A673 (cell line): ENCODE measurements at regions not wholly inside any gene's neighbourhood (a gene's known extent, or its start where the extent isn't known, plus 50 kb on each side); places are given as distances from the start of the nearest gene placed in this dataset.

ENCODE experiments used
- BruUV-seq: library from RNA; stranded (reverse); fragments of 400-500 nt; replicated peaks from 2 replicates; lab custom pipeline; 2021; lab: Mats Ljungman, UMichigan
- CTCF ChIA-PET: fragments of 300-600 bp; sonication (Branson Sonifier 250); formaldehyde crosslinking; loops from one replicate; lab custom pipeline; 2022; ENCODE audit warnings: antibody characterized with exemption; lab: Charles Lee
- POLR2A ChIA-PET: fragments of 300-600 bp; sonication (Branson Sonifier 250); formaldehyde crosslinking; loops from one replicate; lab custom pipeline; 2022; ENCODE audit warnings: antibody characterized with exemption; ENCODE audit not compliant: low non-redundant PET; lab: Charles Lee
- DNase-seq: peaks from one replicate; pipeline ENCODE4 v3.0.0-alpha.2; 2015; ENCODE audit warnings: low spot score
- H3K27ac ChIP-seq: fragments of 200-600 bp; sonication (generic); 2 replicates; pipeline ENCODE4 v1.5.1; 2016; ENCODE audit warnings: mixed run types, low read depth, mild to moderate bottlenecking, mixed read lengths, antibody characterized with exemption, low read length; ENCODE audit not compliant: poor library complexity, severe bottlenecking
- H3K27me3 ChIP-seq: fragments of 200-600 bp; sonication (generic); replicated peaks from 2 replicates; pipeline ENCODE4 v1.6.1; 2017; ENCODE audit warnings: mixed run types, low read depth, mild to moderate bottlenecking, mixed read lengths, antibody characterized with exemption, low read length; ENCODE audit not compliant: insufficient read depth, poor library complexity
- H3K36me3 ChIP-seq: fragments of 200-600 bp; sonication (generic); 2 replicates; pipeline ENCODE4 v1.6.1; 2016; ENCODE audit warnings: mixed run types, mild to moderate bottlenecking, mixed read lengths, antibody characterized with exemption, low read length; ENCODE audit not compliant: insufficient read depth, poor library complexity, severe bottlenecking
- H3K4me1 ChIP-seq: fragments of 200-600 bp; sonication (generic); 2 replicates; pipeline ENCODE4 v1.6.1; 2017; ENCODE audit warnings: mixed run types, mild to moderate bottlenecking, mixed read lengths, antibody characterized with exemption, low read length; ENCODE audit not compliant: insufficient read depth, poor library complexity, severe bottlenecking
- H3K4me3 ChIP-seq: fragments of 200-600 bp; sonication (generic); 2 replicates; pipeline ENCODE4 v1.5.1; 2016; ENCODE audit warnings: low read depth, mixed run types, mild to moderate bottlenecking, mixed read lengths, low read length; ENCODE audit not compliant: poor library complexity, severe bottlenecking
- H3K9me3 ChIP-seq: fragments of 200-600 bp; sonication (generic); 2 replicates; pipeline ENCODE4 v1.6.1; 2016; ENCODE audit warnings: mixed run types, low read depth, mild to moderate bottlenecking, mixed read lengths, antibody characterized with exemption, low read length; ENCODE audit not compliant: poor library complexity, severe bottlenecking
- CTCF ChIP-seq: fragments of 300-800, 200-600 bp; sonication (generic); conservative IDR thresholded peaks from 2 replicates; pipeline ENCODE4 v1.5.1; 2017; ENCODE audit warnings: low read depth, mild to moderate bottlenecking, antibody characterized with exemption, low read length, moderate library complexity, mixed read lengths
- EZH2 ChIP-seq: fragments of 200-600 bp; sonication (generic); IDR thresholded peaks from 2 replicates; pipeline ENCODE4 v1.6.1; 2017; ENCODE audit warnings: borderline replicate concordance, low read depth, mild to moderate bottlenecking, mixed read lengths, antibody characterized with exemption, low read length; ENCODE audit not compliant: poor library complexity, severe bottlenecking
- intact Hi-C: fragments of 100-400 bp; cut with micrococcal nuclease; formaldehyde crosslinking; loops from one replicate; pipeline ENCODE4 v1.10.0; 2022; ENCODE audit not compliant: unreplicated experiment

GRCh38 chr20:10109641-10110040, 74.9 kb downstream of the ANKEF1 start:
- Histone ChIP-seq H3K36me3 (no peaks in the 10 kb centered on the region), H3K9me3 (no peaks in the 10 kb centered on the region), H3K4me3 (no peak overlapping the region), H3K4me1 (no peaks in the 10 kb centered on the region), H3K27ac (no peak overlapping the region), H3K27me3 (no peaks in the 10 kb centered on the region)
- DNase-seq, result no peak
- intact Hi-C loops, result no loop called here
- BruUV-seq, result no TSS peak
- ChIA-PET CTCF (no interaction called here), POLR2A (no interaction called here)
- TF ChIP-seq CTCF, result no peak
- TF ChIP-seq EZH2, result no peak

- TF ChIP-seq CTCF (no peak), EZH2 (no peak)
- no peaks in the 10 kb centered on the region for H3K36me3 ChIP-seq
- no peak for DNase-seq
- POLR2A ChIA-PET, result no interaction called here
- CTCF ChIA-PET, result no interaction called here
- no peak overlapping the region for H3K4me3 ChIP-seq
- H3K27ac ChIP-seq, result no peak overlapping the region
- intact Hi-C loops, result no loop called here
- no peaks in the 10 kb centered on the region for H3K4me1 ChIP-seq
- no peaks in the 10 kb centered on the region for H3K27me3 ChIP-seq
- no TSS peak for BruUV-seq
- no peaks in the 10 kb centered on the region for H3K9me3 ChIP-seq
These were observed 75.4 kb downstream of the ANKEF1 start for GRCh38 chr20:10110151-10110550.

GRCh38 chr20:10111139-10111958, 76.6 kb downstream of the ANKEF1 start:
- CTCF ChIA-PET, result no interaction called here

More at GRCh38 chr20:10111139-10111958, 76.6 kb downstream of the ANKEF1 start:
- TF ChIP-seq EZH2 (no peak), CTCF (no peak)
- H3K36me3 ChIP-seq, result no peaks in the 10 kb centered on the region
- H3K27ac ChIP-seq, result no peak overlapping the region
- no peaks in the 10 kb centered on the region for H3K9me3 ChIP-seq
- no peaks in the 10 kb centered on the region for H3K27me3 ChIP-seq
- POLR2A ChIA-PET, result no interaction called here
- DNase-seq, result no peak
- H3K4me1 ChIP-seq, result no peaks in the 10 kb centered on the region
- BruUV-seq, result no TSS peak
- intact Hi-C loops, result no loop called here
- H3K4me3 ChIP-seq, result no peak overlapping the region
